ENCODE measurements at regions not wholly inside any gene's neighbourhood (a gene's known extent, or its start where the extent isn't known, plus 50 kb on each side); places are given as distances from the start of the nearest gene placed in this dataset.

DNA sequence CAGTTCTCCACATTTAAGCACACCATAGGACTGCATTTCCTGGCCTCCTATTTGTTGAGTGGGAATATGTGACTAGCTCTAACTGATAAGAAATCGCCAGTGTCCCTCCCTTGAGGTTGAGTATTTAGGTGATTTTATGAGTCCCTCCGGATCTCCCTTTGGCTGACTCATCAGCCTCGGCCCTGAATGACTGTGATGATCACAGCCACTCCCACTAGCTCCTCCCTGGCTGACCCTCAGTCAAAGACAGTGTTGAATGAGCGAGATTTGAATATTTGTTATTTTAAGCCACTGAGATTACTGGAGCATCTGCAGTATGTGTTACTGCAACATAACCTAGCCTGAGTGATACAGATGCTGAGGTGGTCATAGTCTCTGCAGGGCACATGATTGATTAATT lies 515.3 kb downstream of the EPHB1 start:
- DNase-seq (ENCODE audit: low read depth, low spot score) = no peak

DNA sequence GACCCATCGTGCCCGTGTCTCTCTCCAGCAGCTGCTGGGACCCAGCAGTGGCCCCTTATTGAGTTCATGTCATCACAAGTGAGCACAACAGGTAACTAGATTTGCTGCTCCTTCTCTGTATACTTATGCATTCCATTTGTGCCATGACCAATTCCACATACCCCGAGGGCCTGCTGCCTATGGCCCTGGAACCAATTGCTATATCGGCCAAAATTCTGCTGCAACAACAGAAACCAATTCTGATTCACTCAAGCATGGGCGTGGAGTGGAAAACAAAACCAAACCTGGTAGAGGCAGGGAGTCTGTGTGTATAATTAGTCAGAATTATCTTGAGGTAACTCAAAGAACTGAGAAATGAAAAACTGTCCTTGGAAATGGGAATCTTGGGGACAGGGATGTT lies 516.6 kb downstream of the EPHB1 start:
- no peak for DNase-seq (ENCODE audit: low read depth, low spot score)

DNA sequence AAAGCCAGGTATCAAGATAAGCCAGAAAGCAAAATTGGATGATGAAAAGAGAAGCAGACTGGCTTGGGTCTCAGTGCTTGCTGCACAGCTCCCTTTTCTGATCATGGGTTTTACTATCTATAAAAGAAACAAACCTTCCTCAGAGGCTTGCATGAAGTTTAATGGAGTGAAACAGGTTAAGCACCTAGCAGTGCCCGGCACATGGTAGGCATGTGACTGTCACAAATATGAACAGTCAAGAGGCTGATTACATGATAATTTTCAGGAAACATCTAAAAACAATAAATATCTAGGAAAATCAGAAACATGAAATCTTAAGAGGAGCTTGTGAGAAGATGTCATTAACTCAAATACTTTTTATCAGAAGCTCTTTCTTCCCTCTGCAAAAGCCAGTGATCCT lies 519.2 kb downstream of the EPHB1 start:
- DNase-seq (ENCODE audit: low read depth, low spot score) = no peak

DNA sequence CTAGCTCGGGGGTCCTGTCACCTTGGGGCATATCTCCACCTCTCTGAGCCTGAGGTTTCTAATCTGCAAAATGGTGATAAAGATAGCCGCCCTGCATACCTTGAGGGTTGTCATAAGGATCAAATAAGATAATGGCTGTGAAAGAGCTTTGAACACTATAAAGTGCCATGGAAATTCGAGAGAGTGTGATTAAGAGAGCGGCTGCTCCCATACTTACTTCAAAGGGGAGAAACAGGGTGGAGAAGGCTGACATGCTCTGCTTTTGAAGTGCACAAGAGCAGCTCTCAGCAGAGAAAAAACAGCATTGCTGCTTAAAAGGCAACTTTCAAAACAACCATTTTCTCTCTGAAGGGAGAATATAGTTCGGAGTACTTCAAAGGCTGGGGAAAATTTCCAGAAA lies 529.2 kb downstream of the EPHB1 start:
- no peak for DNase-seq (ENCODE audit: low read depth, low spot score)

DNA sequence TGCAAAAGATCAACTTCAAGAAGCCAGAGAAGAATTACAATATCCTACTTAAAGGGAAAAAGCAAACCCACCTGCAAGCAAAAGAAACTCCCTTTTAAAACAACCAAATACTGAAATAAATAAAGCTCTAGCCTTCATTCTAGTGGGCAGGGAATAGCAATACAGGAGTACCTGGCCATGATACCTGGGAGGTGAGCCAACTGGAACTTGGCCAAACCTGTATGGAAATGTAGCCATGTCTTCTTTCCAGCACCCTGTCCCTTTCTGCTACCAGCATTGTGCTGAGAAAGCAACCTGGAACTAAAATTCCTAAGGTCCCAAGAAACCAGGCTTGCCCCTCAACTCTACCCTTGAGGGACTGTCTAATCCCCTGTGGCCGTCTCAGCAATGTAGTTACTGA lies 530.0 kb downstream of the EPHB1 start:
- DNase-seq (ENCODE audit: low read depth, low spot score) = no peak

DNA sequence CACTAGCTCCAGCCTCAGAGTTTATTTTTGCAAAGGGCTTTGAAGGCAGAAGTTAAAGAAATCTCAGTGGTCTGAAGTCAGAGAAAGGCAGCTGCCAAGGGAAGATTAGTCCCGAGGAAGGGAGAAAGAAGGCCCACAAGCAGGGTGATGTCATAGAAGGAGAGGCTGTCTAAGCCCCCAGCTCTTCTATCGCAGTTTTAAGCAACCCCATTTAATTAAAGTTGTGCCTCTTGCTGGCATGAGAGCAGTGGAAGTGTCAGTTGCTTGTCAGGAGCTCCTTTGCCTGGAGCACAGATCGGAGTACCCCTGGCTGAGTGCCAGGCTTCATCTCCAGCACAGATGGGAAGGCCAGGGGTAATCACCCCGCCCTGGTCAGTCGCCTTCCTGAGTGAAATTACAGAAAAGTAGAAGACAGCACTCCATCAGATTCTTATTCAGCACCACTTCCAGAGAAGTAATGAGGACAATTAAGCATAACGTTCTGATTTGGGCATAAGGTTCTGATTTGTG lies 530.7 kb downstream of the EPHB1 start:
- DNase-seq (ENCODE audit: low read depth, low spot score) = no peak

DNA sequence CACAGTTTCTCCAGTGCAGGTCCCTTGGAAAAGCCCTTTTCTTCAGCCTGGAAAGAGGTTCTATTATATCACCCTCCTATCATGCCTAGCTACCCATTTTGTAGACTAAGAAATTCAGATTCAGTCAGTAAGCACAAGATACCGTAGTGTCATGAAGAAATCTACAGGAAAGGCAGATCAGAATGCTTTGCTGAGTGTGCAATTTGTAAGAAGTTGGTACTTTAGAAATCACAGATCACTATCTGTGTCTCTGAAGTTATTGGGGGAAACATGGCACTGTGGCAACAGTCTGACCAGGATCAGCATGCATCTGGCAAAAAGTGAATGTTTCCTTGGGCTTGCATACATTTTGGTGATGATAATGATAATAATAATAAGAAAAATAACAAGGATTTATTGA lies 531.8 kb downstream of the EPHB1 start:
- no peak for DNase-seq (ENCODE audit: low read depth, low spot score)

DNA sequence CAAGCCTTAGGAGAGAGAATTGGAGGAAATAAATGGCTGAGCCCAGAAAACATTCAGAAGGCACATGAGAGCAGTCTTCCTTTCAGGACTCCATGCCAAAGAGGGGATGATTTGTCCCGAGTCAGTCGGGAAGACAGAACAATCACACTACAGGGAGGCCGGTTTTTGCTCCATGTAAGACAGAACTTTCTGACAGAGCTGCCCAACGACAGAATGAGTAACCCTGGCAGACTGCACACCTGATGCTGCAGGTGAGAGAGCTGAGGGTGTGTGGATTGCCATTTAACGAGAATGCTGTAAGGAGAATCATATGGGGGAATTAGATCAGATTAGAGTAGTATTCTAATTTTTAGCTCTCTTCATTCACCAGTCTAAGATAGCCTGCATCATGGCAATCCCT lies 533.0 kb downstream of the EPHB1 start:
- DNase-seq (ENCODE audit: low read depth, low spot score) = no peak

DNA sequence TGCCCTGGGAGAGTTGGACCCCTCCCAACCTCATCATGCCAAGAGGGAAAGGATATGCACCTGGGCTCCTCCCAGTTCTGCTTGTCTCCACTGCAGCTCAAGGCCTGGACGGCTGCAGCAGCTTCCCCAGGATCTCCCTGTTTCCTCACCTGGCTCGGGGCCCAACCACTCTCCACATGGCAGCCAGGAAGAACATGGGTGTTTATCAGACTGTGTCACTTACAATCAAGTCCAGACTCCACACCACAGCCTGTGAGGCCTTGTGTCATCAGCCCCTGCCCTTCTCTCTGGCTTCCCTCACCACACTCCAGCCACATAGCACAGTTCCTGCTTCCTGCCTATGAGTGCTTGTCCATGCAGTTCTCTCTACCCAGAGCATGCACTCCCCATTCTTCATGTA lies 534.4 kb downstream of the EPHB1 start:
- DNase-seq (ENCODE audit: low read depth, low spot score) = no peak

DNA sequence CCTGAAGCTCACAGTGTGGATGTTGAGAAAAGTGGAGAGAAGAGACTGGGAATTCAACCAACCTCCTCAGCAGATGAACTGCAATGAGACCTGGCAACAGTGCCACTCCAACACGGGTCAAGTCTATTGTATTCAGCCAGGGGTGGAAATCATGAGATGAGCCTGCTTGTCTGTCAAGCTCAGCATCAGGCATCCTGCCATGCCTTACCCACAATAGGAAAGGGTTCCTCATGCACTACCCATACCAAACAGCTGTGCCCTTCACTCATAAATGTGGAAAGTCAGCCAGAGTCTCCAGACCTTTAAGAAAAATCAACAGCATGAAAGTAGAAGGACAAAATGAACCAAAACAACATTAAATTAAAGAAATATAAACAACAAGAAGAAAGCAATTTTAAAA lies 542.1 kb downstream of the EPHB1 start:
- no peak for DNase-seq (ENCODE audit: low read depth, low spot score)

DNA sequence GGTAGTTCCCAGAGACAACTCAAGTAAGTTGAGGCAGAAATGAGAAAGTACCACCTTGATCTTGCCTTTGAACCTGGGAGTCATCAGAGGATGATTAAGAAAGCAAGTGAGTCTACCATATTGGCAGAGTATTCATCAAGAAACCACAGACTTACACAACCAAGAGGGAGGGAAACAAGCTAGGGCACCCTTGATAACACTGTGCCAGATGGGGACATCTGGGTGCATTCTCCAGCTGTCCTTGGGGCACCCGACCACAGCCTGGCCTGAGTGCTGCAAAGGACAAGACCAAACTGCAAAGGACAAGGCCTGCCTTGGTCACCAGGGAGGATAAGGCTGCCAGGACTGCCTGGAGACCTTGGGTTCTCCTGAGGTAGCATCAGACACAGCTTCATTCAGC lies 553.6 kb downstream of the EPHB1 start:
- no peak for DNase-seq (ENCODE audit: low read depth, low spot score)

DNA sequence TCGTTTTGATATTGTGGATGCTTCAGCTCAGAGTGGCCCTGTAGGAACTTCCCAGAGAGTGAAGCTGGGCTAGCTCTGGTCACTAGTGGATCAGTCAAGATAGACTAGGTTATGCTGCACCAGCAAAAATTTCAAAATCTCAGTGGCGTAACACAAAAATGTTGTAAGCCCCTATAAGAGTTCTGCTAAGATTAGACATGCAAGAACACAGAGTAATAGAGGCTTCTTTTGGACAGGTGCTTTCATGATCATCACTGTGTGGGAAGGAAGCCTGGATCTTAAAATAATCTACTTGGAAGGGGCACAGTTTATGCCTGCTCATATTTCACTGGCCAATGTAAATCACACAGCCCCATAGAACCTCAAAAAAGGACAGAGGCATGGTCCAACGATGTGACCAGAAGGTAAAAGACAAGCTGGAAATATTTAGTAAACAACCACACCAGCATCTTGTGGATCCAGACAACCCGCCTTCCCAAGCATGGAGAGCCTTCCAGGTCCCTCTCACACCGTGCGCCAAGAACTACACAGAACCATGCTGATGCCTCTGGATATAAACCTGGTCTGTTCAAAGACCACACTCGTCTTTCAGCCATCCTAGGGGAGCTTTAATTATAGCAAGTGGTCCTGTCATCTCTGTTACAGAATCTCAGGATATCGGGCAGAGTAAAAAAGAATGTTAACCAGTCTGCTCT lies 554.3 kb downstream of the EPHB1 start:
- no peak for DNase-seq (ENCODE audit: low read depth, low spot score)

DNA sequence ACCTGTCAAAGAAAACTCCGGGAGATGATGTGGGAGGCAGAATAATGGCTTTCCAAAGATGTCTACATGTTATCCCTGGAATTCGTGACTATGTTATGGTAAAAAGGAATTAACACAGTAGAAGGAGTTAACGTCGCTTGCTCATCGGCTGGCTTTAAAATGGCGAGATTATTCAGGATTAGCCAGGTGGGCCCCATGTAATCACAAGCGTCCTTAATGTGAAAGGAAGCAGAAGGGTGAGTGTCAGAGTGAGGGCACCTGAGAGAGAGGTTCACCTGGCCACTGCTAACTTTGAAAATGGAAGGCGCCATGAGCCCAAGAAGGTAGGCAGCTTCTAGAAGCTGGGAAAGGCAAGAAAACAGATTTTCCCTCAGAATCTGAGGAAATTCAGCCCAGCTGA lies 557.2 kb downstream of the EPHB1 start:
- no peak for DNase-seq (ENCODE audit: low read depth, low spot score)

DNA sequence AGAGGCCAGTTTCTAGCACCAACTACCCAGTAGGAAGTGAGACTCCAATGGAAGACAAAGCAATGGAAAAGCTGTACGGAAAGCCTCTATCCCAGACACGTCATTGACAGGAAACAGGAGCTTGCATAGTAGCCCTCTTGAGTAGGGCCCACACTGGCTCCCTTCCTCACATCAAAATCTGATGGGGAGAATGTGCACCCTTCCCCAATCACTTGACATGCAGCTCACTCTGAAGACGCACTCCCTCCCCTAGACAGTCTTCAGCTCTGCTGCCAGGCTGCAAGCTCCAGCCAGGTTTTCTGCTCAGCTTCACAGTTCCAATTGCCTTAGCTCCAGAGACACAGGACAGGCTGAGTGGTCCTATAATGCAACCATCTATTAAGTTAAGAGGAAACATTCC lies 567.8 kb downstream of the EPHB1 start:
- DNase-seq (ENCODE audit: low read depth, low spot score) = no peak

DNA sequence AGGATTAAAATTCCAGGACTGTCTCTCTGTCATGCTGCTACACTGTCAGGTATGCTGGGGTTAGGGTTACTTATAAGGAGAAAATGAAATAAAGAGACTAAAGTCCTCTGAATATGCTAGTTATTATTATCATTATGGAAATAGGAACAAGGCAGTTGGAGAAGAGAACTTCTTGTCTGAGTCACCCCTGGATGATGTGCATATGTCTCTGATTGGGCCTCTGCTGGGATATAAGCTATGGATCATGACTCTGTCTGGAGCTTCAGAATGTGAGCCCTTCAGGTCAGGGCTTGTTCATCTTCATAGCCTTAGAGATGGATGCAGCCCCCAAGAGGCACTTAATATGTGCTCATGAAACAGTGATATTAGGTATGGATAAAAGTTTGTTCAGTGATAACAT lies 569.6 kb downstream of the EPHB1 start:
- DNase-seq (ENCODE audit: low read depth, low spot score) = no peak

DNA sequence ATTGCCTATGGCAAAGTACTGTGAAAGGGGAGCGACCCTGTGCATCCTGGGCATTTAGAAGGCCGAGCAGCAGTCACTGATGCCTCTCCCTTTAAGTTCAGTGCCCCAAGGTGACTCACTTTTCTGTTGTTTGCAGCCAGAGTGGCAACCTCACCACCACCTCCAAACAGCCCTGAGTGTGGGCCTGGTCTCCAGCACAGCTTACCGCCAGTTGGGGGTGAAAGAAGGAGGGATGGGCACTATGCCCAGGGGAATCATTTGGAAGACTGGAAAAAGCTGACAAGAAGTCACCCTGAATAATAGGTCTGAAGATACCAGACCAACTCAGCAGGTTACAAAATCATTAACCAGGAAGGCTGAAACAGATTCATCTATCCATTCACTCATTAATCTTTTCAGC lies 571.8 kb downstream of the EPHB1 start:
- DNase-seq (ENCODE audit: low read depth, low spot score) = no peak

DNA sequence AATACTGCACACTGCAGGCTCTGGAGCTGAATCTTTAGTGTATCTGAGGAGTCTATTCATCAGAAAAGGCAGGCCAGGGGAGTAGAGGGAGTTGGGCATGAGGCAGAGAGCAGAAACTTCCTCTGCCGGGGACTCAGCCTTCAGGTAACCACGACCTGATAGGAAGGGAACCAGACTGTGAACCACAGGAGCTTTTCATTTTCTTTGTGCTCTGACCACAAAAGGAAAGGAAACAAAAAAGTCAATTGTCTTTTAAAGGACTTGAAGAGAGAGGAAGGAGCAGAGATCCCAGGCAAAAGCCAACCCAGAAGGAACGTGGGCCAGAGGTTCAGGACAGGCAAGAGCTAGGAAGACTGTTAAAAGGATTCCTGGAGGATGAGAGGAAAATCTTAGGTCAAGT lies 573.3 kb downstream of the EPHB1 start:
- DNase-seq (ENCODE audit: low read depth, low spot score) = no peak

DNA sequence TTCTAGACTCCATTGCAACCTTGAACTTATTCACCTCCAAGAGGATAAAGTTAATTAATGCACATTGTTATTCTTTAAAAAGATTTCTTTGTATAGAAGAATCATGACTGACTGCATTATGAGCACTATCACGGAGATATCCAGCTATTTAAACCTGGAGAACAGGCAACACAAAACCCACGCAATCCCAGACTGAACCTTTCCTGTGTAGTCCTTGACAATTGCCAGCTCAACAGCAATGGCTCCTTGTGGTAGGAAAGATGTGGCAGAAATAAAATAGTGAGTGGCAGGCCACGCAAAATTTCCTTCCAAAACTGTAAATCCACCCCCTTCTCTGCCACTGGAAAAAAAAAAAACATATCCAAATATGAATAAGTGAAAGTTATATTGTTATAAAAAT lies 573.7 kb downstream of the EPHB1 start:
- DNase-seq (ENCODE audit: low read depth, low spot score) = no peak

DNA sequence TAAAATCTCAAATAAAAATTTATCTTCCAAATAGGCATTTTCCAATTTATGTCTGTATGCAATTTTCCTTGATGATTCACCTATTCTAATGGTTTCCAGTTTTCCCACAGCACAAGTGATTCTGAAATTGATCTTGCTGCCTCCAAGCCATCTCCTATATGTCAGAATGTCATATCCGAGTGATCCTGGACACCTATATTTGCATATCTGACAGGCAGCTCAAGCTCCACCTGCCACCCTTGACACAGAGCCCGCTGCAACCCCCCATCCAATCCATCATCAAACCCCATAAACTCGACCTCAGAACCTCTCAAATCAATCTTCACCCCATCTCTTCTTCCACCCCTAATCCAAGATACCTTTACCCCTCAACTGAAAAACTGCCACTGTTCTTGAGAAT lies 579.5 kb downstream of the EPHB1 start:
- DNase-seq (ENCODE audit: low read depth, low spot score) = no peak

DNA sequence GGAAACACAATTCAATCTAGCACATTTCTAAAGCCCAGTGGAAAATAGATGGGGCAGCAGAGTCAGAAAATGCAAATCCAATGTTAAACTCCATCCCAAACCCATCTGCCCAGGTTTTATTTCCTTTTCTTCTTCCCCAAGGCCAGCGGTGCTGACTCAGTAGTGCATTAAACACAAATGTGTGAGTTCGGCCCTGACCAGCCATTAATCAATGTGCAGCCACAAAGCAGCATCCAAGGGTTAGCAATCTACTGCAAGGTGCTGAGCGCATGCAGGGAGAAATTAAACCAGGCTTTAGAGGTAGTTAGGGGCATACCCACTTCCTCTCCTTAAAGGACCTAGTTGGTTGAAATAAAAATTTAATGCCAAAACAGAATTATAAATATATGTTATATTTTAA lies 583.3 kb upstream of the PPP2R3A start:
- no peak for DNase-seq (ENCODE audit: low read depth, low spot score)

DNA sequence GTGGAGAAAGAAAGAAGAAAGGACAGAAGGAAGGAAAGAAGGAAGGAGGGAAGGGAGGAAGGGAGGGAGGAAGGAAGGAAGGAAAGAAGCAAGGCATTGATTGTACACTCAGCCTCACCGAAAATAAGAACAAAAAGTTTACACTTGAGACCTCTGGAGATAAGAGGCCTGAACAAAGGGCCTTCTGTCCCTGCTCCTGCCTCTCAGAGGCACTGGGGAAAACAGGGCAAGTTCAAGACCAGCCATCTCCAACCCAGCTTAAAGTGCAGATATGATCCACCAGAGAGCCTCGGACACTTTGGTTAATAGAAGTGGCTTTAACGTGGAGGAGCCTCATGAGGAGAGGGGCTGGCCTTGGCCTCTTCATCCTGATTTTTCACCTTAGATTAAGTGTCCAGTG lies 582.9 kb upstream of the PPP2R3A start:
- DNase-seq (ENCODE audit: low read depth, low spot score) = no peak

DNA sequence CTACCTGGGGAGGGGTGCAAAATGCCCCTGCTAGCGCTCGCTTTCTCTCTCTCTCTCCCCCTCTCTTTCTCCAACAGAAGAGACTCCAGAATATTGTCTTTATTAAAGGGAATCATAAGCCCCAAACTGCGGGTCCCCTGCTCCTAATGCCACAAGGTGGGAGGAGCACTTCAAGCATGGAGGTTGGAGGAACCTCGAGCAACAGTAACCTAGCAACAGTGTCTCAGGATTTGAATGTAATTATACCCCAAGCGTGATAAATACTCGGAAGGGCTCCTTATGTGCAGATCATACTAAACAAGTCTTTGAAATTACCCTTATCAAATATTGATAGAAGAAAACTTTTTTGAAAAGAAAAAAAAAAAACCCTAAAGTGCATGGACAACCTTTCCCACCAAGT lies 582.2 kb upstream of the PPP2R3A start:
- DNase-seq (ENCODE audit: low read depth, low spot score) = no peak

DNA sequence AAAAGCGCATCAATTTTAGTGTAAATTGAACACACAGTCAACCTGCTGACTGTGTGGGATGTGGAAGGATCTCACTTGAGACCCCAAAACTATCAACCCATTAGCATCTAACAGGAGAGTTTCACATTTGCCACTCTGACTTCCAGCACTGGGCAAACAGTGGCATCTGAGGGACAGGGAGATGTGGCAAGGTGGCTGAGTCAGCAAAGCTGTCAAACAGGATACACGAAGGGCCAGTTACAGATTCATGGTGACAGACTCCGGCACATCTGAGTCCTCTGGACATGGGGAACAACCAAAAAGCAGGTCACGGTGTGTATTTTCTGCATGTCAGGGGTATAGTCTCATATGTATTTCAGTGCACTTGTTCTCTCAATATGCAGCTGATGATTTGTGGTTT lies 573.4 kb upstream of the PPP2R3A start:
- no peak for DNase-seq (ENCODE audit: low read depth, low spot score)

DNA sequence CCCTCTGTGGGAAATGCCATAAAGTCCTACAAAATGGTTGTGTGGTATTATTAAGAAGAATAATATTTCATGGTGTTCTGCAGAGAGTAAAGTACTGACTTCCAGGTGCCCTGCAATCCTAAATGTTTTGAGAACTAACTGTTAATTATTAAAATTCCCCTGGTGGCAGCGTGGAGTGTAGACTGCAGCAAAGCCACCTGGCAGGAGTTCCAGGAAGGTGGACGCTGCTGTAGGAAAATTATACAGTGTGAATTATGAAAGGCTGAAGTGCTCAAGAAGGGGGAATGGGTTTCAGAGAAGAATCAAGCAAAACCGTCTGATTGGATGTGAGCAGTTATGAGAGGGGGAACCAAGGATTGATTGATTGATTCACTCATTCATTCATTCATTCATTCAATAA lies 572.4 kb upstream of the PPP2R3A start:
- DNase-seq (ENCODE audit: low read depth, low spot score) = no peak
